ENCODE measurements at regions not wholly inside any gene's neighbourhood (a gene's known extent, or its start where the extent isn't known, plus 50 kb on each side); places are given as distances from the start of the nearest gene placed in this dataset.
A peak's percentile ranks its signal among the peaks of the same experiment; 100 is the strongest.

DNA sequence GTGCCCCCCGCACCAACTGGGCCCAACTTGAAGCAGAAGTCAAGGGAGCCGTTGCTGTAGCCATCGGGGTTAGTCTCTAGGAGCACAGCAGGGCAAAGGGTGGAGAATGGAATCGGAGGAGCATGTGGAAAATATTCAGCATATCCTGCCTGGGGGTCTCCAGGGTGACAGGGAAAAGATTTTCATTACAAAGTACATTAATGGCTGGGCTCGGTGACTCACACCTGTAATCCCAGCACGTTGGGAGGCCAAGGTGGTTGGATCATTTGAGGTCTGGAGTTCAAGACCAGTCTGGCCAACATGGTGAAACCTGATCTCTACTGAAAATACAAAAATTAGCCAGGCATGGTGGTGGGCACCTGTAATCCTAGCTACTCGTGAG lies 53.8 kb upstream of the ABLIM1 start:
- Histone ChIP-seq H4K5ac (ENCODE audit: low read depth, low read length) (no peak overlapping the region), H4K20me1 (ENCODE audit: insufficient read depth, low read length) (no peaks in the 10 kb centered on the region), H2AFZ (replicated peaks; ENCODE audit: low read length, poor library complexity) (no peak overlapping the region), H3K14ac (replicated peaks; ENCODE audit: low read depth, low read length) (no peak overlapping the region), H2AK9ac (replicated peaks; ENCODE audit: low read depth, low read length, poor library complexity) (no peak overlapping the region), H2BK120ac (ENCODE audit: low read depth, low read length) (no peak overlapping the region), H2BK5ac (ENCODE audit: low read depth, low read length, poor library complexity, severe bottlenecking) (no peak overlapping the region), H2BK20ac (ENCODE audit: low read depth, low read length) (no peak overlapping the region), H4K91ac (ENCODE audit: insufficient read depth, low read depth, low read length) (no peak overlapping the region), H3K9me1 (ENCODE audit: insufficient read depth, low read length) (peaks cover 16% of the 10 kb centered on the region), H3K4ac (ENCODE audit: low read depth, low read length) (no peak overlapping the region), H2BK15ac (ENCODE audit: low read depth, low read length) (no peak overlapping the region), H2AK5ac (ENCODE audit: low read depth, low read length) (peak overlapping the region; percentile 13; the same call in 1 of the 2 replicates), H3K27me3 (ENCODE audit: control insufficient read depth, insufficient read depth, low read length) (no peaks in the 10 kb centered on the region), H3K9ac (ENCODE audit: low read depth, low read length) (no peak overlapping the region), H3K4me3 (ENCODE audit: insufficient read depth, low read depth, low read length) (no peak overlapping the region), H3K36me3 (ENCODE audit: control insufficient read depth, insufficient read depth, low read length) (no peaks in the 10 kb centered on the region), H3K4me2 (ENCODE audit: low read depth, low read length) (no peak overlapping the region), H3K56ac (ENCODE audit: extremely low read depth, insufficient read depth, low read length) (no peak overlapping the region), H3K4me1 (ENCODE audit: control insufficient read depth, insufficient read depth, low read length) (peaks cover 15% of the 10 kb centered on the region), H3K27ac (ENCODE audit: insufficient read depth, low read length) (no peak overlapping the region), H3K9me3 (ENCODE audit: control insufficient read depth, insufficient read depth, low read length) (no peaks in the 10 kb centered on the region), H3K79me1 (ENCODE audit: low read depth in 1 of 2, low read length in 2 of 2) (peaks cover 0 to 7% of the 10 kb centered on the region in 2 experiments; a peak in 1 of 4 replicates), H4K8ac (ENCODE audit: low read depth in 2 of 2, low read length in 2 of 2) (no peak overlapping the region), H3K18ac (ENCODE audit: low read depth, low read length) (no peak overlapping the region), H3K23ac (ENCODE audit: low read depth, low read length) (no peak overlapping the region)
- ATAC-seq (ENCODE audit: low read depth) (no peak), DNase-seq (no peak)
- POLR2A ChIA-PET (ENCODE audit: unreplicated experiment) = no interaction called here
- in situ Hi-C loops (cut with MboI; ENCODE audit: low sequenced_read_pairs) = loop anchor here (5.0 kb wide), 1 partner anchor 70 kb away; no protein-coding TSS in a partner anchor
- no TSS peak for BruUV-seq (replicated peaks)
- dilution Hi-C loops (cut with HindIII; ENCODE audit: low sequenced_read_pairs, unreplicated experiment) = no loop called here
- TF ChIP-seq, protein P1, sequence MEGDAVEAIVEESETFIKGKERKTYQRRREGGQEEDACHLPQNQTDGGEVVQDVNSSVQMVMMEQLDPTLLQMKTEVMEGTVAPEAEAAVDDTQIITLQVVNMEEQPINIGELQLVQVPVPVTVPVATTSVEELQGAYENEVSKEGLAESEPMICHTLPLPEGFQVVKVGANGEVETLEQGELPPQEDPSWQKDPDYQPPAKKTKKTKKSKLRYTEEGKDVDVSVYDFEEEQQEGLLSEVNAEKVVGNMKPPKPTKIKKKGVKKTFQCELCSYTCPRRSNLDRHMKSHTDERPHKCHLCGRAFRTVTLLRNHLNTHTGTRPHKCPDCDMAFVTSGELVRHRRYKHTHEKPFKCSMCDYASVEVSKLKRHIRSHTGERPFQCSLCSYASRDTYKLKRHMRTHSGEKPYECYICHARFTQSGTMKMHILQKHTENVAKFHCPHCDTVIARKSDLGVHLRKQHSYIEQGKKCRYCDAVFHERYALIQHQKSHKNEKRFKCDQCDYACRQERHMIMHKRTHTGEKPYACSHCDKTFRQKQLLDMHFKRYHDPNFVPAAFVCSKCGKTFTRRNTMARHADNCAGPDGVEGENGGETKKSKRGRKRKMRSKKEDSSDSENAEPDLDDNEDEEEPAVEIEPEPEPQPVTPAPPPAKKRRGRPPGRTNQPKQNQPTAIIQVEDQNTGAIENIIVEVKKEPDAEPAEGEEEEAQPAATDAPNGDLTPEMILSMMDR (conservative IDR thresholded peaks at IDR 0.05; ENCODE audit: low read depth, low read length) = no peak
- no peak for TF ChIP-seq USF2 (IDR thresholded peaks at IDR 0.05; ENCODE audit: low read depth, low read length)
- no peak for TF ChIP-seq ELK1 (IDR thresholded peaks at IDR 0.05; ENCODE audit: borderline replicate concordance, low read depth, low read length)
- no peak for TF ChIP-seq RCOR1 (IDR thresholded peaks at IDR 0.05; ENCODE audit: insufficient replicate concordance, low read length)
- TF ChIP-seq SMC3 (IDR thresholded peaks at IDR 0.05; ENCODE audit: low read depth, low read length) = no peak
- TF ChIP-seq RAD21 (IDR thresholded peaks at IDR 0.05; ENCODE audit: low read length) = no peak
- TF ChIP-seq CEBPB (IDR thresholded peaks at IDR 0.05; ENCODE audit: low read depth, low read length) = no peak
- no peak for TF ChIP-seq POLR2A (IDR thresholded peaks at IDR 0.05; ENCODE audit: low read depth, low read length)
- TF ChIP-seq NFE2L2 (IDR thresholded peaks at IDR 0.05; ENCODE audit: low read depth, low read length) = no peak
- intact Hi-C loops (cut with micrococcal nuclease) = loop anchor here (5.0 kb wide), 1 partner anchor 55 kb away; no protein-coding TSS in a partner anchor
- 100% methylated on average over 1 of the region's 7 CpGs; no CpG with 5 or more reads in 1 of the 2 experiments for WGBS, 2 experiments (ENCODE audit: extremely low coverage in 2 of 2, insufficient read length in 1 of 2)
- CTCF ChIA-PET = interaction anchor here (1.6 kb wide), 1 partner anchor 110 kb away, joined by 3 read pairs; the partner anchor contains the start of gene FHIP2A
